ENCODE measurements at regions not wholly inside any gene's neighbourhood (a gene's known extent, or its start where the extent isn't known, plus 50 kb on each side); places are given as distances from the start of the nearest gene placed in this dataset.

- no peaks in the 10 kb centered on the region for H3K9me3 ChIP-seq (ENCODE audit: severe bottlenecking)
- no peak overlapping the region for H3K4me3 ChIP-seq (ENCODE audit: severe bottlenecking)
- no peaks in the 10 kb centered on the region for H3K27me3 ChIP-seq (ENCODE audit: insufficient read depth, poor library complexity, severe bottlenecking)
- H3K4me1 ChIP-seq (ENCODE audit: insufficient read depth, poor library complexity, severe bottlenecking) = no peaks in the 10 kb centered on the region
- no peak for TF ChIP-seq CTCF (IDR thresholded peaks at IDR 0.05; ENCODE audit: poor library complexity, severe bottlenecking)
- no peak overlapping the region for H3K27ac ChIP-seq (ENCODE audit: poor library complexity, severe bottlenecking)
- DNase-seq (ENCODE audit: low spot score) (no peak), ATAC-seq (ENCODE audit: low read depth) (no peak)
- no peaks in the 10 kb centered on the region for H3K36me3 ChIP-seq (ENCODE audit: low read depth)
Observed at GRCh38 chr2:147740211-147740927, 104.5 kb upstream of the ACVR2A start.

- no peak for ATAC-seq (ENCODE audit: low read depth)
- no peak for DNase-seq (ENCODE audit: low spot score)
- TF ChIP-seq CTCF (IDR thresholded peaks at IDR 0.05; ENCODE audit: poor library complexity, severe bottlenecking) = no peak
Observed at GRCh38 chr2:147739508-147739907, 105.3 kb upstream of the ACVR2A start.

GRCh38 chr2:147718831-147719230, 126.0 kb upstream of the ACVR2A start:
- H3K9me3 ChIP-seq (ENCODE audit: severe bottlenecking) = no peaks in the 10 kb centered on the region
- no peak overlapping the region for H3K27ac ChIP-seq (ENCODE audit: poor library complexity, severe bottlenecking)
- no peak for TF ChIP-seq CTCF (IDR thresholded peaks at IDR 0.05; ENCODE audit: poor library complexity, severe bottlenecking)
- no peak overlapping the region for H3K4me3 ChIP-seq (ENCODE audit: severe bottlenecking)
- H3K27me3 ChIP-seq (ENCODE audit: insufficient read depth, poor library complexity, severe bottlenecking) = no peaks in the 10 kb centered on the region
- no peak for ATAC-seq (ENCODE audit: low read depth)
- DNase-seq (ENCODE audit: low spot score) = no peak
- no peaks in the 10 kb centered on the region for H3K36me3 ChIP-seq (ENCODE audit: low read depth)
- no peaks in the 10 kb centered on the region for H3K4me1 ChIP-seq (ENCODE audit: insufficient read depth, poor library complexity, severe bottlenecking)

More at GRCh38 chr2:147739508-147739907, 105.3 kb upstream of the ACVR2A start:
- Histone ChIP-seq H3K27ac (ENCODE audit: poor library complexity, severe bottlenecking) (no peak overlapping the region), H3K27me3 (ENCODE audit: insufficient read depth, poor library complexity, severe bottlenecking) (no peaks in the 10 kb centered on the region), H3K9me3 (ENCODE audit: severe bottlenecking) (no peaks in the 10 kb centered on the region), H3K36me3 (ENCODE audit: low read depth) (no peaks in the 10 kb centered on the region), H3K4me3 (ENCODE audit: severe bottlenecking) (no peak overlapping the region), H3K4me1 (ENCODE audit: insufficient read depth, poor library complexity, severe bottlenecking) (no peaks in the 10 kb centered on the region)

- Histone ChIP-seq H3K4me3 (ENCODE audit: severe bottlenecking) (no peak overlapping the region), H3K4me1 (ENCODE audit: insufficient read depth, poor library complexity, severe bottlenecking) (no peaks in the 10 kb centered on the region), H3K9me3 (ENCODE audit: severe bottlenecking) (no peaks in the 10 kb centered on the region), H3K27me3 (ENCODE audit: insufficient read depth, poor library complexity, severe bottlenecking) (no peaks in the 10 kb centered on the region), H3K27ac (ENCODE audit: poor library complexity, severe bottlenecking) (no peak overlapping the region), H3K36me3 (ENCODE audit: low read depth) (no peaks in the 10 kb centered on the region)
- ATAC-seq (ENCODE audit: low read depth) (no peak), DNase-seq (ENCODE audit: low spot score) (no peak)
- TF ChIP-seq CTCF (IDR thresholded peaks at IDR 0.05; ENCODE audit: poor library complexity, severe bottlenecking) = no peak
Observed at GRCh38 chr2:147716906-147717305, 127.9 kb upstream of the ACVR2A start.

GRCh38 chr2:147715807-147716206, 129.0 kb upstream of the ACVR2A start:
- no peak for TF ChIP-seq CTCF (IDR thresholded peaks at IDR 0.05; ENCODE audit: poor library complexity, severe bottlenecking)
- Histone ChIP-seq H3K4me3 (ENCODE audit: severe bottlenecking) (no peak overlapping the region), H3K4me1 (ENCODE audit: insufficient read depth, poor library complexity, severe bottlenecking) (no peaks in the 10 kb centered on the region), H3K27ac (ENCODE audit: poor library complexity, severe bottlenecking) (no peak overlapping the region), H3K9me3 (ENCODE audit: severe bottlenecking) (no peaks in the 10 kb centered on the region), H3K27me3 (ENCODE audit: insufficient read depth, poor library complexity, severe bottlenecking) (no peaks in the 10 kb centered on the region), H3K36me3 (ENCODE audit: low read depth) (no peaks in the 10 kb centered on the region)
- DNase-seq (ENCODE audit: low spot score) = no peak
- ATAC-seq (ENCODE audit: low read depth) = no peak

Data from RWPE2 (cell line).